ENCODE measurements at regions not wholly inside any gene's neighbourhood (a gene's known extent, or its start where the extent isn't known, plus 50 kb on each side); places are given as distances from the start of the nearest gene placed in this dataset.
"Not testable (repeated sequence)": the region's sequence is repeated elsewhere in the genome, so short reads cannot be mapped to it uniquely, and the experiment has no call there.

DNA sequence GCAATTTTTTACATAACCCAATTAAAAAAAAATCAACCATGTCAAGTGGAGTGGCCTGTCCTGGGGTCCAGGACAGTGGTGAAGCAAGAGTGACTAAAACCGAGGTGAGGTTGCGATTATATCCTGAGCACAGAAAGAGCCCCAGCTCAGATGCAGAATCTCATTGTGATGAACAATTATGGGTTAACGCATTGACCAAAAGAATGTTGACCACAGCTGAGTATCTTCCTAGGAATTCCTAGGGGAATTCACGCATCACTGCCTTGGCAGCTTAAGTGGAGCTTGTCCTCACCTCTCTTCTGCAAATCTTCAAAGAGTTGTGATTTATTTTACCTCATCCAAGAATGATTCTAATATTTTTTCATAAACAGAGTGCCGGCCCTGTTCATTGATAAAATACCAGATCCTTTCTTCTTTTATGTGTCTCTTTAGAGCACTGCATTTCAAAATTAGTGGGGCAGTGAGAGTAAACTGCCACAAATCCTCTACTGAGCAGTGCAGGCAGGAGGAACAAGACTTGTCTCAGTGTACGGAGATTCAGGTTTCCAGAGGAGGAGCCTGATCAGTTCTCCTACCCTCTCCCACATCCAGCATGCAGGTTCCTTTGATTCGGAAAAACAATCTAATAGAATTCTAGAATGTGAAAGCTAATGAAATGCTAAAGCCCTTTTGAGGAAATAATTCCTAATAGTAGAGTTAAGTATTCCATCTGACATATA, 60.1 kb upstream of the ZNF184 start:
- DNase-seq, result no peak

DNA sequence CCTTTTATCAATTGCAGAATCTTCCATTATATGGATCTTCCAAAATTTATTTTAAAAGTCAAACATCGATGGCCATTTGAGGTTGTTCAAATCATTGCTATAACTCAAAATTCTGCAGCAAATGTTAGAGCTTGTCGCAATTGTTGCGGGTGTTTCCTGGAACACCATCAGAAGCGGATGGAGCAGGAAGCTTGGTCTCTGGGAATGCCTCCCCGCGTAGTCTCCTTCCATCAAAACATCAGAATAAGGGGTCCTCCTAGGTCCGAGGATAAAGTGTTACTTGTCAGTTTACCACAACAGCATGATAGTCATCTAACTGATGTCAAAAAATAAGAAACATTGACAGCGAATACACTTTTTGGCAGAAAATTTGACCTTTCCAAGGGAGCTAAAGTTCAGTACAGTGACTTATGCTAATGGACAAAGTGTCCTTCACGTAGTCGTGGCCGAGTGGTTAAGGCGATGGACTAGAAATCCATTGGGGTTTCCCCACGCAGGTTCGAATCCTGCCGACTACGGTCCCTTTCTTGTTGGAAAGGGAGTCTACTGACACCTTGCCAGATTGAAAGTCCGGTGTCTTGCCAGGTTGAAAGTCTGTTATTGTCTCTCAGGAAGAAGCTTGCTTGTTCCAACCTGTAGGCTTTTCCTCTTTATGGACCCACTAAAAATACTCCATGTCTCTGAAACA, 59.0 kb upstream of the ZNF184 start:
- DNase-seq, result no peak

DNA sequence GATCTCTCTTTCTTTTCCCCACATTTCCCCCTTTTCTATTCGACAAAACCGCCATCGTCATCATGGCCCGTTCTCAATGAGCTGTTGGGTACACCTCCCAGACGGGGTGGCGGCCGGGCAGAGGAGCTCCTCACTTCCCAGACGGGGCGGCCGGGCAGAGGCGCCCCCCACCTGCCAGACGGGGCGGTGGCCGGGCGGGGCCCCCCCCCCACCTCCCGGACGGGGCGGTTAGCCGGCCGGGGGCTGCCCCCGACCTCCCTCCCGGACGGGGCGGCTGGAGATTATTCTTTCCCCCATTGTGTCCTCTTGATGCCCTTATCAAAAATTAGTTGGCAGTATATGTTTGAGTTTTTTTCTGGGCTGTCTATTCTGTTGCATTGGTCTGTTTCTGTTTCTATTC, 56.9 kb upstream of the ZNF184 start:
- not testable (repeated sequence) for DNase-seq

DNA sequence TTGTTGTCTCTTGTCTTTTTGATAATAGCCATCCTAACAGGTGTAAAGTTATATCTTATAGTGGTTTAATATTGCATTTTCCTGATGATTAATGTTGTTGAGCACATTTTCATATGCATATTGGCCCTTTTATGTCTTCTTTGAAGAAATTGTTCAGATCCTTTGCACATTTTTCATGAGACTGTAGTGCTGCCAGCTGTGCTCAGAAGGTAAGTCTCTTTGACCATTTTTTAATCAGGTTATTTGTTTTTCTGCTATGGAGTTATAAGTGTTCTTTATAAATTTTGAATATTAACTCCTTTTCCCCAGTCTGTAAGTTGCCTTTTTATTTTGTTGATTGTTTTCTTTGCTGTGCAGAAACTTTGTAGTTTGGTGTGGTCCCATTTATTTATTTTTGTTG, 55.8 kb upstream of the ZNF184 start:
- DNase-seq, result no peak
